Uterus (tissue), 3 donors: ENCODE measurements at regions not wholly inside any gene's neighbourhood (a gene's known extent, or its start where the extent isn't known, plus 50 kb on each side); places are given as distances from the start of the nearest gene placed in this dataset.

Experiments
- DNase-seq, 2 donors: peaks; one replicate each; pipeline ENCODE4 v3.0.0-alpha.2; 2019 to 2020
- H3K27ac ChIP-seq, 2 donors: fragments of 200-600 bp; sonication (generic); 1 replicate in 1 of 2; 2 replicates in 1 of 2; pipeline ENCODE4 v1.5.1; 2016 to 2018
- H3K27me3 ChIP-seq, 2 donors: fragments of 200-600 bp; sonication (generic); one replicate each; pipeline ENCODE4 v1.5.1; 2018 to 2019; ENCODE audit warnings: control low read depth in 1 of 2
- H3K36me3 ChIP-seq, 2 donors: fragments of 200-600 bp; sonication (generic); one replicate each; pipeline ENCODE4 v1.5.1; 2019; ENCODE audit warnings: control low read depth in 1 of 2
- H3K4me1 ChIP-seq, 2 donors: fragments of 200-600 bp; sonication (generic); one replicate each; pipeline ENCODE4 v1.5.1; 2018 to 2019; ENCODE audit warnings: control low read depth in 1 of 2
- H3K4me3 ChIP-seq, 2 donors: fragments of 200-600 bp; sonication (generic); 1 replicate in 1 of 2; 2 replicates in 1 of 2; pipeline ENCODE4 v1.5.1; 2018 to 2019; ENCODE audit warnings: mild to moderate bottlenecking in 1 of 2
- H3K9me3 ChIP-seq, 2 donors: fragments of 200-600 bp; sonication (generic); one replicate each; pipeline ENCODE4 v1.5.1; 2019; ENCODE audit warnings: control low read depth in 1 of 2
- POLR2A ChIP-seq, 2 donors: fragments of 450-650 bp; IDR thresholded peaks; one replicate each; pipeline ENCODE4 v1.6.1; 2016; ENCODE audit warnings: antibody characterized with exemption in 2 of 2, mild to moderate bottlenecking in 1 of 2, moderate library complexity in 1 of 2
- intact Hi-C: fragments of 100-400 bp; cut with DNase I; formaldehyde crosslinking; loops from one replicate; pipeline ENCODE4 v1.15.1; 2023; ENCODE audit warnings: low total_unique reads
- TF ChIP-seq, protein P1 (sequence below), 4 experiments: fragments of 200-600 bp in 2 of 4; fragments of 450-650 bp in 2 of 4; sonication (generic) in 2 of 4; IDR thresholded peaks; one replicate each; pipeline ENCODE4 v1.5.1; 2016 to 2019; ENCODE audit warnings: antibody characterized with exemption in 4 of 4, mild to moderate bottlenecking in 2 of 4, moderate library complexity in 1 of 4
- donor health status: DM: yes; HTN: yes; CAD: no.

DNA sequence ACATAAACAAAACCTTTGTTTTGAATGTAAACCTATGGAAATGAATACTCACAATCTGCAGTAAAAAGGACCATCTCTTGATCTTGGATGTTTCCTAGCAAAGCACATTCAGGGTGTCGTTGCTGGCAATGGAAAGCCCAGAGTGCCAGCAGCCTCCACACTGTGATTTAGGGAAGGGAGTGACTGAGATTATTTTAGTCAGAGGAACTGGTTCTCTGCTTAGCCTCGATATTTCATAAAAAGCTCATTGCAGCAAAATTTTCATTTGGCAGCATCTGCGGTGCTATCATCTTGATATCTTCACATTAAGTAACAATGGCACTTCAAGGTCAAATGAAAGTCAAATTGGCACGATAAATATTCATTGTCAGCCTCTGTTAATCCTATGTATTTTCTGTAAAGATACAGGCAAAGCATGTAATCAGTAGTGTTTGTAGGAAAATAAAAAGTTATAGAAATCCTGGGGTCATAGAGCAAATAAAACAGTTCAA is 116.0 kb downstream of the MACIR start:
- intact Hi-C loops: no loop called here
- Histone ChIP-seq H3K27ac (no peak overlapping the region), H3K4me1 (no peaks in the 10 kb centered on the region), H3K36me3 (no peaks in the 10 kb centered on the region), H3K27me3 (no peaks in the 10 kb centered on the region), H3K4me3 (no peak overlapping the region), H3K9me3 (no peaks in the 10 kb centered on the region)
- no peak for DNase-seq
- no peak for TF ChIP-seq POLR2A (IDR thresholded peaks at IDR 0.05)
- TF ChIP-seq, protein P1, sequence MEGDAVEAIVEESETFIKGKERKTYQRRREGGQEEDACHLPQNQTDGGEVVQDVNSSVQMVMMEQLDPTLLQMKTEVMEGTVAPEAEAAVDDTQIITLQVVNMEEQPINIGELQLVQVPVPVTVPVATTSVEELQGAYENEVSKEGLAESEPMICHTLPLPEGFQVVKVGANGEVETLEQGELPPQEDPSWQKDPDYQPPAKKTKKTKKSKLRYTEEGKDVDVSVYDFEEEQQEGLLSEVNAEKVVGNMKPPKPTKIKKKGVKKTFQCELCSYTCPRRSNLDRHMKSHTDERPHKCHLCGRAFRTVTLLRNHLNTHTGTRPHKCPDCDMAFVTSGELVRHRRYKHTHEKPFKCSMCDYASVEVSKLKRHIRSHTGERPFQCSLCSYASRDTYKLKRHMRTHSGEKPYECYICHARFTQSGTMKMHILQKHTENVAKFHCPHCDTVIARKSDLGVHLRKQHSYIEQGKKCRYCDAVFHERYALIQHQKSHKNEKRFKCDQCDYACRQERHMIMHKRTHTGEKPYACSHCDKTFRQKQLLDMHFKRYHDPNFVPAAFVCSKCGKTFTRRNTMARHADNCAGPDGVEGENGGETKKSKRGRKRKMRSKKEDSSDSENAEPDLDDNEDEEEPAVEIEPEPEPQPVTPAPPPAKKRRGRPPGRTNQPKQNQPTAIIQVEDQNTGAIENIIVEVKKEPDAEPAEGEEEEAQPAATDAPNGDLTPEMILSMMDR (IDR thresholded peaks at IDR 0.05): no peak

DNA sequence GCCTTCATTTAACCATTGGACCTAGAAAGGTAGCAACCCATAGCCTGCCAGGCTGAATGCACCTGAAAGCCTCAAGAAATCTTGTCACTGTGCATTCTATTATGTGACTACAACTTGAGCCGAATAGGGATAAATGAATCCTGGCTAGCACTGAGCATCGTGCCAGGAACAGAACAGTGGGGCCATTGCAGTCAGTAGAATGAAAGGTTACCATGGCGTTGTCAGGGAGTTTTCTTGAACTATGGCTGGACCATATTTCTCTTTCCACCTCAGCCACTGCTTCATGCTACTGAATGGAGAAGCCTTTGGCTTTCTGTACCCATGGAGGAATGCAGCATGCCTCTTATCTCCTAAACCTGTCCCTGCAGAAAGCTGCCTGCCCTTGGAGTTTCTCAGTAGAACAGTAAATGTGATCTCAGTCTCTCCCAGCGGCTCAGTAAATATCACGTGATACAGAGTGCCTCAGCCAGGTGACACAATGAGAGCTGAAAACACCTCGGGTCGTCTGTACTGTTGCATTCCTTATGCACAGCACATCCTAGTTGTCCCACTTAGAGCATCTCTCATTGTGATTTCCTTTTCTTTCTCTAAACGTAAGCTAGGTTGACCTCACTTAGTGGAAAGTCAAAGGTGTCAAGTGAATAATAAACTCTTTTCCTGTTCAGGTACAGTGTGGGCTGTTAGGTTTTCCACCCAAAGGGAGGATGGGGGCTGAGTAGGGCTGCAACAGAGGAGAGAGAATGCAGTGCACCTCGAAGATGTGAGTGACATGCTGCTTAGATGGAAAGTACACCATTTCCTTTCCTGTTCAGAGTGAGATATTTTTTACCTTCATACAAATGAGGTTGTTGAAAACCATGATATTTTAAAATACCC is 115.3 kb downstream of the MACIR start:
- Histone ChIP-seq H3K27me3 (no peaks in the 10 kb centered on the region), H3K4me1 (no peaks in the 10 kb centered on the region), H3K9me3 (no peaks in the 10 kb centered on the region), H3K4me3 (no peak overlapping the region), H3K36me3 (no peaks in the 10 kb centered on the region), H3K27ac (no peak overlapping the region)
- TF ChIP-seq POLR2A (IDR thresholded peaks at IDR 0.05): no peak
- TF ChIP-seq, protein P1 (IDR thresholded peaks at IDR 0.05): no peak
- intact Hi-C loops: no loop called here
- DNase-seq: no peak

GRCh38 chr5:103371046-103371607 is 112.6 kb downstream of the MACIR start:
- no peaks in the 10 kb centered on the region for H3K9me3 ChIP-seq
- intact Hi-C loops: no loop called here
- no peak overlapping the region for H3K4me3 ChIP-seq
- no peaks in the 10 kb centered on the region for H3K36me3 ChIP-seq
- no peaks in the 10 kb centered on the region for H3K4me1 ChIP-seq
- DNase-seq: no peak
- H3K27ac ChIP-seq: no peak overlapping the region
- H3K27me3 ChIP-seq: no peaks in the 10 kb centered on the region
- TF ChIP-seq POLR2A (IDR thresholded peaks at IDR 0.05): no peak
- TF ChIP-seq, protein P1 (IDR thresholded peaks at IDR 0.05): no peak

- Histone ChIP-seq H3K36me3 (no peaks in the 10 kb centered on the region), H3K27me3 (no peaks in the 10 kb centered on the region), H3K4me3 (no peak overlapping the region), H3K9me3 (no peaks in the 10 kb centered on the region), H3K27ac (no peak overlapping the region), H3K4me1 (no peaks in the 10 kb centered on the region)
- intact Hi-C loops: no loop called here
- TF ChIP-seq, protein P1 (IDR thresholded peaks at IDR 0.05): no peak
- no peak for TF ChIP-seq POLR2A (IDR thresholded peaks at IDR 0.05)
- no peak for DNase-seq
Observed at GRCh38 chr5:103369125-103370120, 110.9 kb downstream of the MACIR start.
